ENCODE measurements at regions not wholly inside any gene's neighbourhood (a gene's known extent, or its start where the extent isn't known, plus 50 kb on each side); places are given as distances from the start of the nearest gene placed in this dataset.

GRCh38 chr13:21967871-21968270 lies 297.0 kb downstream of the FGF9 start:
- H3K4me3 Mint-ChIP-seq = no peak overlapping the region
- no peak for DNase-seq
- H3K27ac Mint-ChIP-seq = no peak overlapping the region
- H3K36me3 Mint-ChIP-seq (ENCODE audit: low read depth) = no peaks in the 10 kb centered on the region
- H3K9me3 Mint-ChIP-seq = no peaks in the 10 kb centered on the region
- H3K27me3 Mint-ChIP-seq = no peaks in the 10 kb centered on the region
- ATAC-seq = no peak
- H3K4me1 Mint-ChIP-seq = peaks cover 2% of the 10 kb centered on the region

DNA sequence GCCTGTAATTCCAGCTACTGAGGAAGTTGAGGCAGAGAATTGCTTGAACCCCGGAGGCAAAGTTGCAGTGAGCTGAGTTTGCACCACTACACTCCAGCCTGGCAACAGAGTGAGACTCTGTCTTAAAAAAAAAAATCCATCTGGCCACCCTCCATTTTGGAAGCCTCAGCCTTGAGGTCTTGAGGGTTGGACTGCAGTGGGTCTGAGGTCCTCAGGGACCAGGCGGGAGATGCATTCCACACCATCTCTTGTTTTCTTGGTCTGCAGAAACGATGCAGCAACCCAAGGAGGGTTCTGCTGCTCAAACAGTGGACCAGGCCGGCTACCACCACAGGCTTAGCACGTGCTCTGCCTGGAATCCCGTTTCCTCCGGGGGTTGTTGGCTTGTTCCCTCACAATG lies 299.3 kb downstream of the FGF9 start:
- Mint-ChIP-seq H3K9me3 (no peaks in the 10 kb centered on the region), H3K4me1 (peaks cover 2% of the 10 kb centered on the region), H3K27me3 (no peaks in the 10 kb centered on the region), H3K36me3 (ENCODE audit: low read depth) (no peaks in the 10 kb centered on the region), H3K4me3 (no peak overlapping the region), H3K27ac (no peak overlapping the region)
- ATAC-seq (no peak), DNase-seq (no peak)

GRCh38 chr13:21970918-21971317 lies 300.0 kb downstream of the FGF9 start:
- Mint-ChIP-seq H3K4me3 (no peak overlapping the region), H3K27ac (no peak overlapping the region), H3K9me3 (no peaks in the 10 kb centered on the region), H3K36me3 (ENCODE audit: low read depth) (no peaks in the 10 kb centered on the region), H3K27me3 (no peaks in the 10 kb centered on the region), H3K4me1 (peaks cover 2% of the 10 kb centered on the region)
- ATAC-seq = no peak
- DNase-seq = no peak

DNA sequence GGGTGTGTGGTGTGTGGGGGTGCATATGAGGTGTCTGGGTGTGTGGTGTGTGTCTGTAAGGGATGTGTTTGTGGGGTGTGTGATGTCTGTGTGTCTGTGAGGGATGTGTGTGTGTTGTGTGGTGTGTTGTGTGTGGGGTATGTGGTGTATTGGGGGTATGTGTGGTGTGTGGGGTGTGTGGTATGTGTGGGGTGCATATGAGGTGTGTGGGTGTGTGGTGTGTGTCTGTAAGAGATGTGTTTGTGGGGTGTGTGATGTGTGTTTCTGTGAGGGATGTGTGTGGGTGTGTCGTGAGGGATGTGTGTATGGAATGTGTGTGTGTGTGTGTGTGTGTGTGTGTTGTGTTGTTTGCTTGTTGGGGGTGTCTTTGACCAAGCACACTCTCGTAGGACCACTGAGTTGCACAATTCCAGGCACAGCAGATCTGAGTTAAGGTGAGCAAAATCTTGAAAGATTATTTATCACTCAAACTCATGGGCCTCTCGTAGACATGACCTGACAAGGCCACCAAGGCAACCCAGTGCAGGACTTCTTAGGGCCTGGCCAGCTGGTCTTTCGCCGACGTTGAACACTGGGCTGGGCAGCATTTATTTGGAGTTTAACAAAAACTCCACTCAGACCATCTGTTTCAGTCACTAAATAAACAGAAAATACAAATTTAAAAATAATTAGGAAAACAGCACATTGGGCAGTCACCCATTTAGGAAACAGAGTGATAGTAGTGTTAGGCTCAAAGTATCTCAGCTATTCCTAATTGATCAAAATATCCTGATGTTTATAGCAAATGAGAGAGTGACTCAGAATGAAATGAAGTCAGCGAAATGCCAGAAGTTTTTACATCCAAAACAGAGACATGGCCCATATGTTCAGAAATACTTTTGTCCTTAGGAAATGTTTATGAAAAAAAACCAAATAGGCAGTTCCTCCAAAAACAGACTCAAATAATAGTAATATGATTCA lies 301.1 kb downstream of the FGF9 start:
- Mint-ChIP-seq H3K4me1 (peaks cover 2% of the 10 kb centered on the region), H3K9me3 (no peaks in the 10 kb centered on the region), H3K27ac (no peak overlapping the region), H3K4me3 (no peak overlapping the region), H3K36me3 (ENCODE audit: low read depth) (no peaks in the 10 kb centered on the region), H3K27me3 (no peaks in the 10 kb centered on the region)
- DNase-seq = no peak
- ATAC-seq = no peak

DNA sequence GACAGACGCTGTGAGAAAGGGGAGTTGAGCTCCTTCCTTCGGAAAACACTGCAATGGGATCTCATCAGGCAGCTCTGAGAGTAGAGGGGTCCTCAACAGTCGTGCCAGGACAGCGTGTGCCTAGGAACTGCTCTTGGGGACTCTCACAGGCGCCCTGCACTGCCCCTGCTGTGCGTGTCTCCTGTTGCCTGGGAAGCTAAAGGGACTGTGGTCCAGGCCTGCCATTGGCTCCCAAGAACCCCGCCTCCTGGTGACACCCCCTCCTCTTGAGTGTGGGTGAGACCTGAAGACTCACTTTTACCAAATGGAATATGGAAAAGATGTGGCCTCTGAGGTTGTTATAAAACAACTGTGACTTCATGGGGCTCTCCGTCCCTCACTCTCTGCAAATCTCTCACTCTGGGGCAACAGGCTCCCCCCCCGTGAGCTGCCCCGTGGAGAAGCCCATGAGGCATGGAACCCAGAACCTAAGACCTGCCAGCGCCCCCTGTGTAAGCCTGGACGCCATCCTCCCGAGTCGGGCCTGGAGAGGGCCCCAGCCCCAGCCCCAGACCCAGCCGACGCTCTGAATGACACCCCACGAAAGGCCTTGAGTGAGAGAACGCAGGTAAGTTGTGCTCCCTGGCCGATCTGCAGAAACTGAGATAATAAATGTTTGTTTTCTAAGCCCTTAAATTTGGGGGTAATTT lies 302.7 kb downstream of the FGF9 start:
- H3K9me3 Mint-ChIP-seq = no peaks in the 10 kb centered on the region
- DNase-seq (peak; percentile 12), ATAC-seq (peak; percentile 41)
- no peaks in the 10 kb centered on the region for H3K36me3 Mint-ChIP-seq (ENCODE audit: low read depth)
- no peak overlapping the region for H3K27ac Mint-ChIP-seq
- H3K4me3 Mint-ChIP-seq = no peak overlapping the region
- H3K27me3 Mint-ChIP-seq = no peaks in the 10 kb centered on the region
- no peaks in the 10 kb centered on the region for H3K4me1 Mint-ChIP-seq

- ATAC-seq = no peak
- no peaks in the 10 kb centered on the region for H3K36me3 Mint-ChIP-seq (ENCODE audit: low read depth)
- DNase-seq = no peak
- no peaks in the 10 kb centered on the region for H3K27me3 Mint-ChIP-seq
- no peak overlapping the region for H3K4me3 Mint-ChIP-seq
- H3K4me1 Mint-ChIP-seq = no peaks in the 10 kb centered on the region
- no peaks in the 10 kb centered on the region for H3K9me3 Mint-ChIP-seq
- no peak overlapping the region for H3K27ac Mint-ChIP-seq
Observed at GRCh38 chr13:21974741-21975140, 303.9 kb downstream of the FGF9 start.

DNA sequence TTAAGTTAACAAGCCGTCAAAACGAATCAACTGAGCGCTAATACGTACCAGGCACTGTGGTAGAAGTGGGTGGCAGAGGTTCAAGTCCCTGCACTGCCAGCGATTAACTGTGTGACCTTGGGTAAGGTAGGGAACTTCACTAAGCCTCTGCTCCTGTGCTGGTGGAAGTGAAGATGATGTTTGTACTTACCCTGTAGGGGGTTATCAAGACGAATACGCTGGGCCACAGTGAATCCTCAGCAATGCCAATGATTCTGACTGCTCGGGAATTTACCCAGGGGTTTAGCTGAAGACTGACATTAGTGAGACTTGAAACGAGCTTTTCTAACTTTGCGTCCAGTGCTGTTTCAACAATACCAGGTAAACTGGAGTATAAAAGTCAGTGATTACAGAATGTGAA lies 305.3 kb downstream of the FGF9 start:
- no peaks in the 10 kb centered on the region for H3K9me3 Mint-ChIP-seq

GRCh38 chr13:21979161-21979806 lies 308.4 kb downstream of the FGF9 start:
- Mint-ChIP-seq H3K27ac (no peak overlapping the region), H3K4me1 (no peaks in the 10 kb centered on the region), H3K4me3 (no peak overlapping the region), H3K36me3 (ENCODE audit: low read depth) (no peaks in the 10 kb centered on the region), H3K27me3 (no peaks in the 10 kb centered on the region), H3K9me3 (no peaks in the 10 kb centered on the region)
- ATAC-seq = no peak
- no peak for DNase-seq

More for the DNA sequence above, 305.3 kb downstream of the FGF9 start:
- Mint-ChIP-seq H3K4me3 (no peak overlapping the region), H3K27me3 (no peaks in the 10 kb centered on the region), H3K4me1 (no peaks in the 10 kb centered on the region), H3K27ac (no peak overlapping the region), H3K36me3 (ENCODE audit: low read depth) (no peaks in the 10 kb centered on the region)
- DNase-seq = no peak
- no peak for ATAC-seq

DNA sequence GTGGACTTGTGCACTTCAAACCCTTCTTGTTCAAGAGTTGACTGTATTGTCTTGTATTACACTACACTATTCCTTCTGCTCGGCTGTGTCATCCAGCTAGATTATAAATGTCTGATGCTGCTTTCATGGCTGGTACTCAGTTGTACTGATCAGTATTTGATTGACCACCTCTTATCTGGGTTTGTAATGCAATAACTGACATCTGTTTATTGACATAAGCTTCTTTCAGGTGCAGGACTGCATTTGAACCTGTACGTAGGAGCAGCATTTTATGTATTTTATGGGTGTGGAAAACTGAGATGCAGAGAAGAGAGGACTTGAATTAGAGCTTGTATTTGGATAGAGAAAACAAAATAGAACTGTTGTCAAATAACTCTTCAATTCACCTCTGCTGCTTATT lies 309.2 kb downstream of the FGF9 start:
- ATAC-seq (no peak), DNase-seq (no peak)
- H3K27ac Mint-ChIP-seq = no peak overlapping the region
- no peaks in the 10 kb centered on the region for H3K27me3 Mint-ChIP-seq
- no peaks in the 10 kb centered on the region for H3K36me3 Mint-ChIP-seq (ENCODE audit: low read depth)
- H3K4me3 Mint-ChIP-seq = no peak overlapping the region
- H3K4me1 Mint-ChIP-seq = no peaks in the 10 kb centered on the region
- H3K9me3 Mint-ChIP-seq = no peaks in the 10 kb centered on the region

GRCh38 chr13:21984156-21984555 lies 313.3 kb downstream of the FGF9 start:
- Mint-ChIP-seq H3K27me3 (no peaks in the 10 kb centered on the region), H3K27ac (no peak overlapping the region), H3K36me3 (ENCODE audit: low read depth) (no peaks in the 10 kb centered on the region), H3K9me3 (no peaks in the 10 kb centered on the region), H3K4me3 (no peak overlapping the region), H3K4me1 (peaks cover 4% of the 10 kb centered on the region)
- ATAC-seq (no peak), DNase-seq (no peak)

DNA sequence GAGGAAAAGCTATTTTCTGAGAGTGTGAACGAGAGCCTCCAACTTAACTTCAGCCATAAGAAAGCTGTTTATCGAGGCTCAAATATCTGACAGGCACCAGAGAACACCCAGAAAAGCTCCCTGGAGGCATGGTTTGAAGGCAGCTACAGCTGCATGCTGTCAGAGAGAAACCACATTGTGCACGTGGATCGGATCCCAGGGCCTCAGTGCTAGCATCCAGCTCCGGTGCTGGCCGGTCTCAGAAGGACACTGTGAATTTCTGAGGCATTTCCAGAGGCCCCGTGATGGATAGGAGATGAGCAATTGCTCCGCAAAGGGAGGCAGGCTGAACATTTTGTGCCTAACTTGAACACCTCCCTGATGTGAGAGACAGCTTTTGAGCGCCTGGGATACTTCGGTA lies 315.7 kb downstream of the FGF9 start:
- no peaks in the 10 kb centered on the region for H3K36me3 Mint-ChIP-seq (ENCODE audit: low read depth)
- no peaks in the 10 kb centered on the region for H3K9me3 Mint-ChIP-seq
- H3K27me3 Mint-ChIP-seq = no peaks in the 10 kb centered on the region
- peaks cover 4% of the 10 kb centered on the region for H3K4me1 Mint-ChIP-seq
- H3K4me3 Mint-ChIP-seq = no peak overlapping the region
- ATAC-seq (no peak), DNase-seq (no peak)
- no peak overlapping the region for H3K27ac Mint-ChIP-seq

- Mint-ChIP-seq H3K9me3 (no peaks in the 10 kb centered on the region), H3K4me1 (peaks cover 4% of the 10 kb centered on the region), H3K27ac (no peak overlapping the region), H3K27me3 (no peaks in the 10 kb centered on the region), H3K4me3 (no peak overlapping the region), H3K36me3 (ENCODE audit: low read depth) (no peaks in the 10 kb centered on the region)
- no peak for ATAC-seq
- DNase-seq = no peak
Observed at GRCh38 chr13:21987793-21988192, 316.9 kb downstream of the FGF9 start.

- DNase-seq = no peak
- Mint-ChIP-seq H3K4me1 (peaks cover 4% of the 10 kb centered on the region), H3K9me3 (no peaks in the 10 kb centered on the region), H3K27me3 (no peaks in the 10 kb centered on the region), H3K4me3 (no peak overlapping the region), H3K36me3 (ENCODE audit: low read depth) (no peaks in the 10 kb centered on the region), H3K27ac (no peak overlapping the region)
- ATAC-seq = no peak
Observed at GRCh38 chr13:21988624-21989023, 317.8 kb downstream of the FGF9 start.

- H3K27ac Mint-ChIP-seq = no peak overlapping the region
- no peaks in the 10 kb centered on the region for H3K27me3 Mint-ChIP-seq
- no peaks in the 10 kb centered on the region for H3K4me1 Mint-ChIP-seq
- DNase-seq = no peak
- H3K9me3 Mint-ChIP-seq = peaks cover 4% of the 10 kb centered on the region
- H3K4me3 Mint-ChIP-seq = no peak overlapping the region
- ATAC-seq = no peak
- H3K36me3 Mint-ChIP-seq (ENCODE audit: low read depth) = no peaks in the 10 kb centered on the region
Observed at GRCh38 chr13:21996049-21996448, 325.2 kb downstream of the FGF9 start.

GRCh38 chr13:21997726-21998125 lies 326.9 kb downstream of the FGF9 start:
- no peak for ATAC-seq
- no peaks in the 10 kb centered on the region for H3K36me3 Mint-ChIP-seq (ENCODE audit: low read depth)
- H3K4me3 Mint-ChIP-seq = no peak overlapping the region
- H3K27ac Mint-ChIP-seq = no peak overlapping the region
- DNase-seq = no peak
- no peaks in the 10 kb centered on the region for H3K27me3 Mint-ChIP-seq
- peaks cover 4% of the 10 kb centered on the region for H3K9me3 Mint-ChIP-seq
- H3K4me1 Mint-ChIP-seq = no peaks in the 10 kb centered on the region

Measured in activated naive CD8-positive, alpha-beta T cell treated with anti-CD3 and anti-CD28 coated beads, Interleukin-2, amount 50 U/mL, for 24 hours (primary cell).